K562 (cell line): ENCODE measurements at regions not wholly inside any gene's neighbourhood (a gene's known extent, or its start where the extent isn't known, plus 50 kb on each side); places are given as distances from the start of the nearest gene placed in this dataset.
A peak's percentile ranks its signal among the peaks of the same experiment; 100 is the strongest.

Experiments
- ATF7 ChIP-seq: fragments of 450-650 bp; IDR thresholded peaks from 2 replicates; pipeline ENCODE4 v1.7.1; 2014; ENCODE audit warnings: mild to moderate bottlenecking, moderate library complexity
- CCNT2 ChIP-seq: IDR thresholded peaks from 2 replicates; pipeline ENCODE4 v1.6.1; 2011; ENCODE audit warnings: borderline replicate concordance, low read depth, mild to moderate bottlenecking, moderate library complexity, mixed read lengths, low read length; ENCODE audit not compliant: insufficient read length; ENCODE audit errors: extremely low read depth
- CHAMP1 ChIP-seq: fragments of 450-650 bp; IDR thresholded peaks from 2 replicates; pipeline ENCODE4 v1.6.1; 2016; ENCODE audit warnings: mild to moderate bottlenecking
- COPS2 ChIP-seq: fragments of 450-650 bp; conservative IDR thresholded peaks from 2 replicates; pipeline ENCODE4 v1.6.1; 2016; ENCODE audit warnings: mild to moderate bottlenecking, moderate library complexity
- E2F6 ChIP-seq, 2 experiments: IDR thresholded peaks; 2 replicates each; pipeline ENCODE4 v1.6.1; 2011; ENCODE audit warnings: borderline replicate concordance in 1 of 2, control low read depth in 1 of 2, low read depth in 1 of 2, low read length in 1 of 2, mild to moderate bottlenecking in 1 of 2, mixed read lengths in 1 of 2, moderate library complexity in 1 of 2; ENCODE audit not compliant: insufficient read depth in 1 of 2, insufficient read length in 1 of 2, poor library complexity in 1 of 2, severe bottlenecking in 1 of 2; ENCODE audit errors: extremely low read depth in 1 of 2
- EP300 ChIP-seq: IDR thresholded peaks from 2 replicates; pipeline ENCODE4 v1.6.1; 2012; ENCODE audit warnings: low read length, improper control_type of control experiment
- ETV5 ChIP-seq: sonication (generic); formaldehyde crosslinking; IDR thresholded peaks from 2 replicates; pipeline ENCODE4 v1.4.0; 2020; ENCODE audit warnings: low read depth, mild to moderate bottlenecking, missing genetic modification reagents
- HDAC2 ChIP-seq: fragments of 450-650 bp; IDR thresholded peaks from 2 replicates; pipeline ENCODE4 v1.6.1; 2016; ENCODE audit warnings: mild to moderate bottlenecking
- PHF8 ChIP-seq: fragments of 200-600 bp; sonication (generic); IDR thresholded peaks from 2 replicates; pipeline ENCODE4 v1.6.1; 2012; ENCODE audit warnings: mixed run types, mild to moderate bottlenecking, inconsistent platforms, low read length, moderate library complexity, borderline replicate concordance
- PHTF2 ChIP-seq: fragments of 250-450 bp; sonication (Bioruptor Pico); IDR thresholded peaks from 2 replicates; pipeline ENCODE4 v1.5.0; 2021; ENCODE audit warnings: mild to moderate bottlenecking
- RBM15 ChIP-seq: fragments of 200-400 bp; formaldehyde crosslinking; IDR thresholded peaks from 2 replicates; pipeline ENCODE4 v1.6.1; 2018; ENCODE audit warnings: mild to moderate bottlenecking, low read length, moderate library complexity; ENCODE audit not compliant: insufficient read depth
- RBM25 ChIP-seq: fragments of 200-400 bp; formaldehyde crosslinking; IDR thresholded peaks from 2 replicates; pipeline ENCODE4 v1.6.1; 2018; ENCODE audit warnings: low read length, low read depth, moderate library complexity; ENCODE audit not compliant: severe bottlenecking
- SMAD2 ChIP-seq: fragments of 150-350 bp; IDR thresholded peaks from 2 replicates; pipeline ENCODE4 v1.6.1; 2014; ENCODE audit warnings: low read depth, mild to moderate bottlenecking, low read length
- SMARCE1 ChIP-seq: fragments of 450-650 bp; IDR thresholded peaks from 2 replicates; pipeline ENCODE4 v1.7.1; 2016; ENCODE audit warnings: mild to moderate bottlenecking
- SOX6 ChIP-seq: fragments of 450-650 bp; IDR thresholded peaks from 2 replicates; pipeline ENCODE4 v1.6.1; 2014; ENCODE audit warnings: mild to moderate bottlenecking
- SREBF2 ChIP-seq: sonication (generic); formaldehyde crosslinking; IDR thresholded peaks from 2 replicates; pipeline ENCODE4 v1.4.0; 2020; ENCODE audit warnings: mild to moderate bottlenecking, missing genetic modification reagents
- SRSF1 ChIP-seq: fragments of 200-400 bp; formaldehyde crosslinking; IDR thresholded peaks from 2 replicates; pipeline ENCODE4 v1.6.1; 2017; ENCODE audit warnings: mild to moderate bottlenecking, low read depth, low read length, moderate library complexity
- STAG1 ChIP-seq: sonication (generic); formaldehyde crosslinking; IDR thresholded peaks from 2 replicates; pipeline ENCODE4 v1.5.0; 2020; ENCODE audit warnings: missing genetic modification reagents, borderline replicate concordance
- ZBTB12 ChIP-seq: fragments of 250-450 bp; sonication (Bioruptor Pico); IDR thresholded peaks from 2 replicates; pipeline ENCODE4 v1.4.0; 2020
- ZNF311 ChIP-seq: fragments of 250-450 bp; sonication (Bioruptor Pico); IDR thresholded peaks from 2 replicates; pipeline ENCODE4 v1.4.0; 2020; ENCODE audit warnings: mild to moderate bottlenecking, moderate library complexity
- ZNF551 ChIP-seq: fragments of 250-450 bp; sonication (Bioruptor Pico); IDR thresholded peaks from 2 replicates; pipeline ENCODE4 v1.5.0; 2021; ENCODE audit warnings: mild to moderate bottlenecking, moderate library complexity
- ZNF668 ChIP-seq: fragments of 250-450 bp; sonication (Bioruptor Pico); IDR thresholded peaks from 2 replicates; pipeline ENCODE4 v1.8.0; 2022; ENCODE audit warnings: mild to moderate bottlenecking, inconsistent platforms

- peak; percentile 42; the same call in 1 of the 2 replicates for TF ChIP-seq ZBTB12
- TF ChIP-seq SOX6: peak; percentile 85
- TF ChIP-seq SRSF1: no peak
- no peak for TF ChIP-seq SREBF2 (CRISPR knock-in tag)
- peak; percentile 95 for TF ChIP-seq ZNF311
- no peak for TF ChIP-seq STAG1
- peak; percentile 81; the same call in 1 of the 2 replicates for TF ChIP-seq ZNF668
- TF ChIP-seq HDAC2: no peak; the same call in 1 of the 2 replicates
- peak; percentile 57 for TF ChIP-seq ATF7
- TF ChIP-seq ZNF551: no peak
- peak; percentile 94 for TF ChIP-seq SMARCE1
- TF ChIP-seq ETV5: peak; percentile 98
- peak; percentile 69 for TF ChIP-seq CCNT2
- TF ChIP-seq COPS2: no peak
- peak; percentile 71 for TF ChIP-seq CHAMP1
- no peak for TF ChIP-seq E2F6 (IDR thresholded peaks at IDR 0.05; ENCODE audit: borderline replicate concordance in 1 of 2, extremely low read depth in 1 of 2, insufficient read depth in 1 of 2, insufficient read length in 1 of 2, low read depth in 1 of 2, low read length in 1 of 2, poor library complexity in 1 of 2, severe bottlenecking in 1 of 2)
- no peak for TF ChIP-seq SMAD2
- no peak for TF ChIP-seq RBM15
- TF ChIP-seq PHF8: no peak
- peak; percentile 7 for TF ChIP-seq RBM25
- TF ChIP-seq EP300: peak; percentile 99
- TF ChIP-seq PHTF2 (CRISPR knock-in tag): no peak
Measured at GRCh38 chr11:34809191-34810106, 106.7 kb downstream of the APIP start (continued).
